SJCRH30 (cell line): ENCODE measurements at regions not wholly inside any gene's neighbourhood (a gene's known extent, or its start where the extent isn't known, plus 50 kb on each side); places are given as distances from the start of the nearest gene placed in this dataset.

ENCODE experiments used
- DNase-seq, 2 experiments: peaks; one replicate each; pipeline ENCODE4 v3.0.0-alpha.2; 2015 to 2020
- H3K27ac ChIP-seq: fragments of 250-450 bp; sonication (Bioruptor Pico); 2 replicates; pipeline ENCODE4 v1.5.1; 2020; ENCODE audit warnings: mild to moderate bottlenecking, moderate library complexity
- H3K27me3 ChIP-seq: fragments of 250-450 bp; sonication (Bioruptor Pico); 2 replicates; pipeline ENCODE4 v1.5.1; 2020; ENCODE audit warnings: mild to moderate bottlenecking, moderate library complexity
- H3K36me3 ChIP-seq: fragments of 250-450 bp; sonication (Bioruptor Pico); 2 replicates; pipeline ENCODE4 v1.5.1; 2020; ENCODE audit warnings: mild to moderate bottlenecking, moderate library complexity
- H3K4me1 ChIP-seq: fragments of 250-450 bp; sonication (Bioruptor Pico); 2 replicates; pipeline ENCODE4 v1.5.1; 2020; ENCODE audit warnings: mild to moderate bottlenecking, moderate library complexity
- H3K4me3 ChIP-seq: fragments of 250-450 bp; sonication (Bioruptor Pico); 2 replicates; pipeline ENCODE4 v1.5.1; 2020; ENCODE audit warnings: mild to moderate bottlenecking, moderate library complexity
- H3K9me3 ChIP-seq: fragments of 250-450 bp; sonication (Bioruptor Pico); replicated peaks from 2 replicates; pipeline ENCODE4 v1.5.1; 2020; ENCODE audit warnings: mild to moderate bottlenecking, moderate library complexity

DNA sequence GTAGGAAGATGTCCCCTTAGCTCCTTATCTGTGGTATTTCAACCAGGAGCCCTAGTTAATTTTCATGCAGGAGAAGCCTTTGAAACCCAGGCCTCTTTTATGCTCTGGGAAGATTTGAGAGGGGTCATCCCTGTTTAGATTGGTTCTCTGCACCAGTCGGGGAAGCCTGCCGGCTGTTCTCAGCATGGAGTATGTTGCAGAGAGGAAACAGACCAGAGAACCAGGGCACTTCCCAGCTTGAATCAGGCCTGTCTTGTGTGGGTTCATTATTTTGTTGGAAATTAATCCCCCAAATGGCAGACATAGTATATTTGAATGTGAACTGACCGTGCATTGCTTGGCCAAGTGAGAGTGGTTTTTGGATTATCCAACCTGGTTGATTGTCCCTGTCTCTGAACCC, 1082.1 kb upstream of the RBFOX1 start:
- Histone ChIP-seq H3K27ac (no peak overlapping the region), H3K36me3 (no peaks in the 10 kb centered on the region), H3K4me1 (no peaks in the 10 kb centered on the region), H3K4me3 (no peak overlapping the region), H3K9me3 (no peaks in the 10 kb centered on the region), H3K27me3 (no peaks in the 10 kb centered on the region)
- no peak for DNase-seq

DNA sequence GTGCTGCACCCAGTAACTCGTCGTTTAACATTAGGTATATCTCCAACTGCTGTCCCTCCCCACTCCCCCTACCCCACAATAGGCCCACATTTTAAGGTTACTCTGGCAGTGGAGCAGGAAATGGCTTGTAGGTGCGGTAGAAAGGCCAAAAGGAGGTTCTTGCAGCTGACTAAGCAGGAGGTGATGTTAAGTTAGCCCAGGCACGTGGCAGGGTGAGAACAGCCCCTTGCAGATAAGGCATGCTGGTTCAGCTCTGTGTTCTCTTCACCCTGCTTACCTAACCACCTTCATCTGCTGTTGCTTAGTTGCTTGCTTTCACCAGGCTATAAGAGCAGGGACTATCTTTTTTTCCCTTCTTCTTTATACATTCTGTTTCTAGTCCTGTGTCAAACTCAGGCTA, 1082.8 kb upstream of the RBFOX1 start:
- no peak overlapping the region for H3K27ac ChIP-seq
- no peaks in the 10 kb centered on the region for H3K4me1 ChIP-seq
- H3K27me3 ChIP-seq: 0 out of 2 replicates have a peak, but pooled peaks cover 2% of the 10 kb centered on the region
- no peak for DNase-seq
- H3K9me3 ChIP-seq: no peaks in the 10 kb centered on the region
- no peak overlapping the region for H3K4me3 ChIP-seq
- H3K36me3 ChIP-seq: no peaks in the 10 kb centered on the region

GRCh38 chr16:6248199-6248598, 1084.4 kb upstream of the RBFOX1 start:
- Histone ChIP-seq H3K36me3 (no peaks in the 10 kb centered on the region), H3K27me3 (0 out of 2 replicates have a peak, but pooled peaks cover 3% of the 10 kb centered on the region), H3K9me3 (no peaks in the 10 kb centered on the region), H3K4me1 (no peaks in the 10 kb centered on the region), H3K4me3 (no peak overlapping the region), H3K27ac (no peak overlapping the region)
- no peak for DNase-seq

DNA sequence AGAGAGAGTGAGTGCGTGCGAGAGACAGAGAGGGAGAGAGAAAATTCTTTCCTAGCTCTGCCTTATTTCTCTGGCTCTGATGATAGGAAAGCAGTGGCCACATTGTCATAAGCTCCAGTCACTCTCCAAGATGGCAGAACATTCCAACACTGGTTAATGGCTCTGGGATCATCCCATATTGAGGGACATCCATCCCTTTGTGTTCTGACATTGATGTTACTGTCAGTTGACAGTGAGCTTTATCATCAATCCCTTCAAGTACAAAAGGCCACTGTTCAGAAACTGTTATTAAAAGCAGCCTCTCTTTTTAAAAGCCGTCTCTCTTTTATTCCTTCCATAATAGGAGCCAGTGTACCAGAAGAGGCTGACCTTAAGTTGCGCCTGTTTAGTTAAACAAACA, 1084.9 kb upstream of the RBFOX1 start:
- H3K9me3 ChIP-seq: no peaks in the 10 kb centered on the region
- no peaks in the 10 kb centered on the region for H3K36me3 ChIP-seq
- 0 out of 2 replicates have a peak, but pooled peaks cover 3% of the 10 kb centered on the region for H3K27me3 ChIP-seq
- DNase-seq: no peak
- no peak overlapping the region for H3K27ac ChIP-seq
- no peak overlapping the region for H3K4me3 ChIP-seq
- no peaks in the 10 kb centered on the region for H3K4me1 ChIP-seq

GRCh38 chr16:6247150-6247549, 1085.5 kb upstream of the RBFOX1 start:
- DNase-seq: no peak

GRCh38 chr16:6246266-6246665, 1086.4 kb upstream of the RBFOX1 start:
- Histone ChIP-seq H3K27me3 (0 out of 2 replicates have a peak, but pooled peaks cover 3% of the 10 kb centered on the region), H3K4me3 (no peak overlapping the region), H3K36me3 (no peaks in the 10 kb centered on the region), H3K9me3 (no peaks in the 10 kb centered on the region), H3K27ac (no peak overlapping the region), H3K4me1 (no peaks in the 10 kb centered on the region)
- DNase-seq: no peak

More at GRCh38 chr16:6247150-6247549, 1085.5 kb upstream of the RBFOX1 start:
- no peaks in the 10 kb centered on the region for H3K36me3 ChIP-seq
- no peak overlapping the region for H3K27ac ChIP-seq
- no peaks in the 10 kb centered on the region for H3K9me3 ChIP-seq
- no peaks in the 10 kb centered on the region for H3K4me1 ChIP-seq
- no peak overlapping the region for H3K4me3 ChIP-seq
- 0 out of 2 replicates have a peak, but pooled peaks cover 3% of the 10 kb centered on the region for H3K27me3 ChIP-seq

GRCh38 chr16:6232056-6232455, 1100.6 kb upstream of the RBFOX1 start:
- H3K27me3 ChIP-seq: no peaks in the 10 kb centered on the region
- H3K27ac ChIP-seq: no peak overlapping the region
- no peaks in the 10 kb centered on the region for H3K9me3 ChIP-seq

GRCh38 chr16:6231398-6231797, 1101.2 kb upstream of the RBFOX1 start:
- Histone ChIP-seq H3K4me3 (no peak overlapping the region), H3K27ac (no peak overlapping the region), H3K4me1 (no peaks in the 10 kb centered on the region), H3K9me3 (no peaks in the 10 kb centered on the region), H3K27me3 (no peaks in the 10 kb centered on the region), H3K36me3 (no peaks in the 10 kb centered on the region)
- DNase-seq: no peak

More at GRCh38 chr16:6232056-6232455, 1100.6 kb upstream of the RBFOX1 start:
- Histone ChIP-seq H3K4me1 (no peaks in the 10 kb centered on the region), H3K36me3 (no peaks in the 10 kb centered on the region), H3K4me3 (no peak overlapping the region)
- no peak for DNase-seq

DNA sequence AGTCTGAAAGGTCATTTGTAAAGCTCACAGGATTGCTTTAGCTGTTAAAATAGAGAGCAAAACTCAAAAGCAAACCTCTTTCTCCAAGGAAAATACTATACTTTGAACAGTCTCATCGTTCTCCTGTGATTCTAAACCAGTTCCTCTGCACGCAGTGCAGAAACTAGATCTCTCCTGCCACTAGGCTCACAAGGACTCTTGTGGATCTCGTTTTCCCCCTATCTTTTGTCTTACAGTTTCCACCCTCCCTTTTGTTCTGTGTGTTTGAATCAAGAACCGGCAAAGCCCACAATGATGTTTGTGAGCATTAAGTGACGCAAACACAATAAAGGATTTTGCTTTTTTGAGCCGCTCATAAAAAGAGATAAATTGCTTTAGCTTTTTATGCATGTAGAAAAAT, 1103.5 kb upstream of the RBFOX1 start:
- H3K9me3 ChIP-seq: no peaks in the 10 kb centered on the region

GRCh38 chr16:6218855-6219254, 1113.8 kb upstream of the RBFOX1 start:
- H3K4me1 ChIP-seq: no peaks in the 10 kb centered on the region
- H3K4me3 ChIP-seq: no peak overlapping the region
- no peak overlapping the region for H3K27ac ChIP-seq
- no peaks in the 10 kb centered on the region for H3K36me3 ChIP-seq
- H3K9me3 ChIP-seq: no peaks in the 10 kb centered on the region
- no peak for DNase-seq
- no peaks in the 10 kb centered on the region for H3K27me3 ChIP-seq

More for the DNA sequence above, 1103.5 kb upstream of the RBFOX1 start:
- no peak overlapping the region for H3K4me3 ChIP-seq
- H3K27ac ChIP-seq: no peak overlapping the region
- no peaks in the 10 kb centered on the region for H3K36me3 ChIP-seq
- H3K4me1 ChIP-seq: no peaks in the 10 kb centered on the region
- 0 out of 2 replicates have a peak, but pooled peaks cover 5% of the 10 kb centered on the region for H3K27me3 ChIP-seq
- DNase-seq: no peak

DNA sequence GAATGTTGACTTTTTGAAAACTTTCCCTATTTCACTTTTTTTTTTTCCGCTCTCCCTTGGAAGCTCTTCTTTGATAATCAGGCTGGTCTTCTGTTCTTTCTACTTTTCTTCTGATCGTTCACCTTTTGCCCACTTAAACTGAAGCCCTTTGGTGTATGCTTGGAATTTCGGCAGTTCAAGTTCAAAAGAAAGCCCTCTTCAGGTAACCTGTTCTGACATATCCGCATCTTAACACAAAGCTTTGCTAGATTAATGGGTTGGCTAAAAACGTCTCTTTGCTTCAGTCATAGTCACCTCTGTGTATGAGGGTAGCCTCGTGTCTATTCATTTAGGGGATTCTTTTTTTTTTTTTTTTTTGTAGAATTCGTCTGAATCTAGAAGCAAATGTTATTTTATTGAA, 1115.8 kb upstream of the RBFOX1 start:
- H3K27me3 ChIP-seq: no peaks in the 10 kb centered on the region
- H3K4me3 ChIP-seq: no peak overlapping the region
- DNase-seq: no peak
- H3K9me3 ChIP-seq: no peaks in the 10 kb centered on the region
- H3K4me1 ChIP-seq: no peaks in the 10 kb centered on the region
- no peak overlapping the region for H3K27ac ChIP-seq
- H3K36me3 ChIP-seq: no peaks in the 10 kb centered on the region

DNA sequence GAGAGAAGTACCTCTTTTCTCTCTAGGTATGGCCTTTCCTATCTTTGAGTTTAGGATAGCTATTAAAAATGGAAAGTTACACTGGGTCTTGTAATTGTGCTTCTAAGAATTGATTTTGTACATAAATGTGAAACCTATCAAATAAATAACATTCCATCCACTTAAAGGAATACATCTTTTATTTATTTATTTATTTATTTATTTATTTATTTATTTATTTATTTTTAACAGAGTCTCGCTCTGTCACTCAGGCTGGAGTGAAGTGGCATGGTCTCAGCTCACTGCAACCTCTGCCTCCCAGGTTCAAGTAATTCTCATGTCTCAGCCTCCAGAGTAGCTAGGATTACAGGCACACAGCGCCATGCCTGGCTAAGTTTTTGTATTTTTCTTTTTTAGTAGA, 1114.0 kb upstream of the EEF2KMT start:
- no peak overlapping the region for H3K27ac ChIP-seq
- no peaks in the 10 kb centered on the region for H3K4me1 ChIP-seq
- DNase-seq: no peak
- H3K36me3 ChIP-seq: no peaks in the 10 kb centered on the region
- no peaks in the 10 kb centered on the region for H3K27me3 ChIP-seq
- no peaks in the 10 kb centered on the region for H3K9me3 ChIP-seq
- no peak overlapping the region for H3K4me3 ChIP-seq

DNA sequence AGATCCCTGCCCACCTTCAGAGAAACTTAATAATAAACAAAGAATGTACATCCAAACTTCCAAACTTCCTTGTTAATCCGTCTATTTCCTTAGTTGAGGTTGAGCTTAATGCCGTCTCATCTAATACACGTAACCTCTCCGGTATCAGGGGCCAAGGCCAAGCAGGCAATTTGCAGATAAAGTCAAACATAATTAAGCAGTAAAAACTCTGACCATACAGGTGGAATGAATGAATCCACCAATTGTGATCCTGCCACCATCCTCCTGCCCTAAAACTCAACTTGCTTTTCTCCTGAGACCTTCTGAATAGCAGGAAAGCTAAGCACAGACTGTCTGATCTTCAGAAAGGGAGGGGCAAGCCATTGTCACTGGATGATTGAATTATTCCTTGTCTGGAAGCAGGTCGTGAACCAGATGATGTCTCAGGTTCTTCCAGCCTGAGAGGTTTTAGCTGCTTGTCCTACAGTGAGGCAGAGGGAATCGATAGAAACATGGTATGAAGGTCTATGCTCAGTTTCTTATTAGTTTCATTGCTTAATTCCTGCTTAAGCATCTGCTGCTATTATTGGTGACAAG, 1111.8 kb upstream of the EEF2KMT start:
- no peak for DNase-seq
- no peaks in the 10 kb centered on the region for H3K9me3 ChIP-seq
- H3K36me3 ChIP-seq: no peaks in the 10 kb centered on the region
- no peaks in the 10 kb centered on the region for H3K4me1 ChIP-seq
- H3K4me3 ChIP-seq: no peak overlapping the region
- H3K27ac ChIP-seq: no peak overlapping the region
- no peaks in the 10 kb centered on the region for H3K27me3 ChIP-seq

- H3K4me1 ChIP-seq: no peaks in the 10 kb centered on the region
- no peaks in the 10 kb centered on the region for H3K9me3 ChIP-seq
- H3K4me3 ChIP-seq: no peak overlapping the region
- no peak overlapping the region for H3K27ac ChIP-seq
- H3K27me3 ChIP-seq: no peaks in the 10 kb centered on the region
- no peak for DNase-seq
- no peaks in the 10 kb centered on the region for H3K36me3 ChIP-seq
These were observed 1110.0 kb upstream of the EEF2KMT start for GRCh38 chr16:6207580-6207979.

DNA sequence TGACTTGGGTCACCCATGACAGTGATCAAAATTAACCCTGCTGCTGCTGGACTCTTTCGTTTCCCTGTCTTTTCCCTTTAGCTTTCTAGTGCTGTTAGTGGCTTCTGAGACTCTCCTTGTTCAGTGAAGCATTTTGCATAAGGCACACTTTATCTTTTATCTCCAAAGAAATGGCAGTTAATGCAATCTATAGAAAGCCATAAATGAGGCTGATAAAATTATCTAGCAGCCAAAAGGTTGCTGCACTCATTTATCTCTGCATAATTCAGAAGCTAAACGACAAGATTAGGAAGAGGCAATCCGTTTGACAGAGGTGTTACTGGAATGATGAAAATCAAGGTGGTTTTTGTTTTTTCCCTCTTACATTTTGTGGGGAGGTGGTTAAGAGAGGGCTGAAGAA, 1109.5 kb upstream of the EEF2KMT start:
- H3K27me3 ChIP-seq: no peaks in the 10 kb centered on the region
- no peaks in the 10 kb centered on the region for H3K9me3 ChIP-seq
- H3K4me1 ChIP-seq: no peaks in the 10 kb centered on the region
- H3K27ac ChIP-seq: no peak overlapping the region
- H3K36me3 ChIP-seq: no peaks in the 10 kb centered on the region
- DNase-seq: no peak
- no peak overlapping the region for H3K4me3 ChIP-seq

DNA sequence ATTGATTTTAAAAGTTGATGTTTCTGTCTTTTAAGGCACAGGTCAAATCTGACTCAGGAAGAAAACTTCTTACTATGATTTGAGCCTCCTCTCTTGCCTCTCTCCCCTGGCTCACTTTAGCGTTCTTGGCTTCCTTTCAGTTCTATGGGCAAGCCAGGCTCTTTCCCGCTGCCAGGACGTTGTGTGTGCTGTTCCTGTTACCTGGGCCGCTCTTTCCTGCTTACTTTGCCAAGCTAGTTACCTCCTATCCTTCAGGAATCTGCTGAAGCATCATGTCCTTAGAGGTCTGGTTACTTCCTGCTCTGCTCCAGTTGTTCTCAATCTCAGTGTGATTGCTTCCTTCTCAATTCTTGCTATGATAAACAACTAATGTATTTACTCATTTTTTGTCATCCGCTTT, 1108.5 kb upstream of the EEF2KMT start:
- H3K4me1 ChIP-seq: no peaks in the 10 kb centered on the region
- no peak for DNase-seq
- no peak overlapping the region for H3K4me3 ChIP-seq
- no peaks in the 10 kb centered on the region for H3K27me3 ChIP-seq
- H3K27ac ChIP-seq: no peak overlapping the region
- H3K9me3 ChIP-seq: no peaks in the 10 kb centered on the region
- no peaks in the 10 kb centered on the region for H3K36me3 ChIP-seq
